ENCODE measurements at regions not wholly inside any gene's neighbourhood (a gene's known extent, or its start where the extent isn't known, plus 50 kb on each side); places are given as distances from the start of the nearest gene placed in this dataset.

- 64 to 67% methylated on average over 3 of the region's 3 CpGs for WGBS, 2 donors
- Histone ChIP-seq H3K36me3 (no peaks in the 10 kb centered on the region), H3K9me3 (no peaks in the 10 kb centered on the region), H3K4me3 (no peak overlapping the region), H3K27ac (no peak overlapping the region), H3K27me3 (no peaks in the 10 kb centered on the region), H3K4me1 (no peaks in the 10 kb centered on the region)
- intact Hi-C loops (cut with DNase I) = no loop called here
- no peak for TF ChIP-seq POLR2AphosphoS5 (IDR thresholded peaks at IDR 0.05)
- no peak for TF ChIP-seq EP300 (IDR thresholded peaks at IDR 0.05)
- no peak for TF ChIP-seq POLR2A (IDR thresholded peaks at IDR 0.05)
- no peak for TF ChIP-seq CTCF (IDR thresholded peaks at IDR 0.05)
- DNase-seq = no peak
Measured at GRCh38 chr6:54695815-54696214, 150.8 kb upstream of the FAM83B start.

GRCh38 chr6:54697424-54697823 lies 149.1 kb upstream of the FAM83B start:
- H3K4me3 ChIP-seq = no peak overlapping the region
- intact Hi-C loops (cut with DNase I) = no loop called here
- H3K4me1 ChIP-seq = no peaks in the 10 kb centered on the region
- TF ChIP-seq CTCF (IDR thresholded peaks at IDR 0.05) (no peak), POLR2A (IDR thresholded peaks at IDR 0.05) (no peak), EP300 (IDR thresholded peaks at IDR 0.05) (no peak), POLR2AphosphoS5 (IDR thresholded peaks at IDR 0.05) (no peak)
- no peaks in the 10 kb centered on the region for H3K9me3 ChIP-seq
- no peak for DNase-seq
- H3K36me3 ChIP-seq = no peaks in the 10 kb centered on the region
- no peak overlapping the region for H3K27ac ChIP-seq
- no peaks in the 10 kb centered on the region for H3K27me3 ChIP-seq
- 8 to 53% methylated on average over 3 of the region's 3 CpGs for WGBS, 2 donors

DNA sequence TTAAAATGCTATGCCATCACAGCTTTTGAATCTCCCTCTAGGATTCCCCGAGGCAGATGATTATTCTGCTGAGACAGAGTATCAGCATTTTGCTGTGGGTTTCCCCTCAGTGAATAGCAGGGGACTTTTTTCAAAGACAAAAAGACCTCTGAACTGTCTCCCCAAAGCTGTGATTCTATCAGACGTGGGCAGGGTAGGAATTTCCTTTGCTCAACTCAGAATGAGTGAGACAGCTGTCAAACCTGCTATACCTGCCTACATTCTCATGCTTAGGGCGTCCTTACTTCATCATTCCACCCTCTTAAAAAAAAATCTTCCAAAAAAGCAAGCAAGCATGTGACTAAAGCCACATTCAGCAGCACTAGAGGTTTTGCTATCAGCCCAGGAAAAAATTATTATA lies 147.6 kb upstream of the FAM83B start:
- 38 to 57% methylated on average over 3 of the region's 3 CpGs for WGBS, 2 donors
- intact Hi-C loops (cut with DNase I) = no loop called here

DNA sequence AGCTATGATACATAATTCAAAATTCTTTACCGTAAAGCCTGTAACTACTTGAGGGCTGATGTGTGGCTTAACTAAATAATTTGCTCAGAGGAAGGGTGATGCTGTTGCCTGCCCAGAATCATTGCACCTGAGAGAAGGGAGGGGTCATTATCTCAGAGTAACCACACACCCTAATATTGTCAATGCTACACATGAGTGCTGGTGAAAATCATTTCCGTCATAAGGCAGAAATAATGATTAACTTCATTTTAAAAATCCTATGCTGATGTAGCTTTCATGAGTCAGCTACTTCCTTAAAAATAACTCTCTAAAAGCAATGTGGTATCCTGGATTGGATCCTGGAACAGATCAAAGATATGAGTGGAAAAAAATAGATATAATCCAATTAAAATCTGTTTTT lies 146.4 kb upstream of the FAM83B start:
- intact Hi-C loops (cut with DNase I) = no loop called here
- Histone ChIP-seq H3K27me3 (no peaks in the 10 kb centered on the region), H3K4me3 (no peak overlapping the region), H3K27ac (no peak overlapping the region), H3K9me3 (no peaks in the 10 kb centered on the region), H3K36me3 (no peaks in the 10 kb centered on the region), H3K4me1 (no peaks in the 10 kb centered on the region)
- no peak for TF ChIP-seq POLR2AphosphoS5 (IDR thresholded peaks at IDR 0.05)
- no peak for TF ChIP-seq POLR2A (IDR thresholded peaks at IDR 0.05)
- TF ChIP-seq CTCF (IDR thresholded peaks at IDR 0.05) = no peak
- no peak for TF ChIP-seq EP300 (IDR thresholded peaks at IDR 0.05)
- 48 to 78% methylated on average over 2 of the region's 2 CpGs for WGBS, 2 donors
- no peak for DNase-seq

More for the DNA sequence above, 147.6 kb upstream of the FAM83B start:
- H3K27ac ChIP-seq = no peak overlapping the region
- no peak overlapping the region for H3K4me3 ChIP-seq
- TF ChIP-seq POLR2A (IDR thresholded peaks at IDR 0.05) (no peak), CTCF (IDR thresholded peaks at IDR 0.05) (no peak), EP300 (IDR thresholded peaks at IDR 0.05) (no peak), POLR2AphosphoS5 (IDR thresholded peaks at IDR 0.05) (no peak)
- no peak for DNase-seq
- no peaks in the 10 kb centered on the region for H3K9me3 ChIP-seq
- no peaks in the 10 kb centered on the region for H3K36me3 ChIP-seq
- H3K27me3 ChIP-seq = no peaks in the 10 kb centered on the region
- H3K4me1 ChIP-seq = no peaks in the 10 kb centered on the region

GRCh38 chr6:54702772-54703171 lies 143.8 kb upstream of the FAM83B start:
- Histone ChIP-seq H3K4me1 (no peaks in the 10 kb centered on the region), H3K27ac (no peak overlapping the region), H3K4me3 (no peak overlapping the region), H3K27me3 (no peaks in the 10 kb centered on the region), H3K9me3 (no peaks in the 10 kb centered on the region), H3K36me3 (no peaks in the 10 kb centered on the region)
- no peak for DNase-seq
- no peak for TF ChIP-seq EP300 (IDR thresholded peaks at IDR 0.05)
- TF ChIP-seq POLR2AphosphoS5 (IDR thresholded peaks at IDR 0.05) = no peak
- TF ChIP-seq POLR2A (IDR thresholded peaks at IDR 0.05) = no peak
- no peak for TF ChIP-seq CTCF (IDR thresholded peaks at IDR 0.05)
- WGBS, 2 donors = 86 to 90% methylated on average over 3 of the region's 3 CpGs
- intact Hi-C loops (cut with DNase I) = no loop called here
